ENCODE measurements at regions not wholly inside any gene's neighbourhood (a gene's known extent, or its start where the extent isn't known, plus 50 kb on each side); places are given as distances from the start of the nearest gene placed in this dataset.

- intact Hi-C loops (cut with DNase I): no loop called here
- TF ChIP-seq POLR2A (IDR thresholded peaks at IDR 0.05) (no peak), CTCF (IDR thresholded peaks at IDR 0.05) (no peak)
- no peaks in the 10 kb centered on the region for H3K36me3 ChIP-seq (replicated peaks in 1 of 2)
- DNase-seq: no peak
- no peaks in the 10 kb centered on the region for H3K4me1 ChIP-seq (replicated peaks in 1 of 2)
- no peak overlapping the region for H3K4me3 ChIP-seq
- no peaks in the 10 kb centered on the region for H3K27me3 ChIP-seq
- no peaks in the 10 kb centered on the region for H3K9me3 ChIP-seq (replicated peaks in 1 of 3)
- no peak overlapping the region for H3K27ac ChIP-seq
These were observed 131.2 kb upstream of the DACH1 start for GRCh38 chr13:71998223-71998622.

- H3K27ac ChIP-seq: no peak overlapping the region
- H3K4me3 ChIP-seq: no peak overlapping the region
- H3K27me3 ChIP-seq: no peaks in the 10 kb centered on the region
- H3K36me3 ChIP-seq (replicated peaks in 1 of 2): no peaks in the 10 kb centered on the region
- DNase-seq: no peak
- H3K9me3 ChIP-seq (replicated peaks in 1 of 3): no peaks in the 10 kb centered on the region
- no peaks in the 10 kb centered on the region for H3K4me1 ChIP-seq (replicated peaks in 1 of 2)
- intact Hi-C loops (cut with DNase I): no loop called here
- TF ChIP-seq CTCF (IDR thresholded peaks at IDR 0.05) (no peak), POLR2A (IDR thresholded peaks at IDR 0.05) (no peak)
- WGBS, 4 donors: 30 to 38% (median 35%) methylated on average over 3 of the region's 3 CpGs
These were observed 112.6 kb upstream of the DACH1 start for GRCh38 chr13:71979616-71980015.

- H3K36me3 ChIP-seq (replicated peaks in 1 of 2): no peaks in the 10 kb centered on the region
- intact Hi-C loops (cut with DNase I): no loop called here
- TF ChIP-seq CTCF (IDR thresholded peaks at IDR 0.05) (no peak), POLR2A (IDR thresholded peaks at IDR 0.05) (no peak)
- WGBS, 4 donors: 86 to 92% (median 88%) methylated on average over 7 of the region's 7 CpGs
- no peak overlapping the region for H3K4me3 ChIP-seq
- H3K9me3 ChIP-seq (replicated peaks in 1 of 3): no peaks in the 10 kb centered on the region
- H3K27ac ChIP-seq: no peak overlapping the region
- DNase-seq: no peak
- H3K4me1 ChIP-seq (replicated peaks in 1 of 2): no peaks in the 10 kb centered on the region
- no peaks in the 10 kb centered on the region for H3K27me3 ChIP-seq
These were observed 110.0 kb upstream of the DACH1 start for GRCh38 chr13:71977028-71977427.

- Histone ChIP-seq H3K4me3 (no peak overlapping the region), H3K27ac (no peak overlapping the region), H3K36me3 (replicated peaks in 1 of 2) (no peaks in the 10 kb centered on the region), H3K9me3 (replicated peaks in 1 of 3) (no peaks in the 10 kb centered on the region), H3K4me1 (replicated peaks in 1 of 2) (no peaks in the 10 kb centered on the region), H3K27me3 (no peaks in the 10 kb centered on the region)
- intact Hi-C loops (cut with DNase I): no loop called here
- 76 to 87% (median 79%) methylated on average over 5 of the region's 5 CpGs for WGBS, 4 donors
- TF ChIP-seq POLR2A (IDR thresholded peaks at IDR 0.05) (no peak), CTCF (IDR thresholded peaks at IDR 0.05) (no peak)
- no peak for DNase-seq
These were observed 101.0 kb upstream of the DACH1 start for GRCh38 chr13:71967990-71968389.

Data from adrenal gland (tissue), 9 donors.